Renal pelvis (tissue), 1 donor: ENCODE measurements at regions not wholly inside any gene's neighbourhood (a gene's known extent, or its start where the extent isn't known, plus 50 kb on each side); places are given as distances from the start of the nearest gene placed in this dataset.

Source experiments
- DNase-seq: peaks from one replicate; pipeline ENCODE4 v3.0.0-alpha.2; 2013

DNA sequence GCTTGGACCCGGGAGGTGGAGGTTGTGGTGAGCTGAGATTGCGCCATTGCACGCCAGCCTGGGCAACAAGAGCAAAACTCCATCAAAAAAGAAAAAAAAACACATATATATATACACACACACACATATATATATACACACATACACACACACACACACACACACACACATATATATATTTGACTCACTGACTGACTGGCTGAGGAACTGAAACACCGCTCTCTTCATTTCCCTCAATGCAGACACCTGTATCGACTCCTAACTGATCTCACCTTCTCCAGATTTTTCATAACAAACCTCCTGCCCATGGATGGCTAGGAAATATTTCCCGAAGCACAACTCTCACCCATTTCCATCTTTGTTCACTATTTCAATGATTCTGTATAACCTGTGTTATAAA, 140.7 kb upstream of the ANO3 start:
- no peak for DNase-seq

DNA sequence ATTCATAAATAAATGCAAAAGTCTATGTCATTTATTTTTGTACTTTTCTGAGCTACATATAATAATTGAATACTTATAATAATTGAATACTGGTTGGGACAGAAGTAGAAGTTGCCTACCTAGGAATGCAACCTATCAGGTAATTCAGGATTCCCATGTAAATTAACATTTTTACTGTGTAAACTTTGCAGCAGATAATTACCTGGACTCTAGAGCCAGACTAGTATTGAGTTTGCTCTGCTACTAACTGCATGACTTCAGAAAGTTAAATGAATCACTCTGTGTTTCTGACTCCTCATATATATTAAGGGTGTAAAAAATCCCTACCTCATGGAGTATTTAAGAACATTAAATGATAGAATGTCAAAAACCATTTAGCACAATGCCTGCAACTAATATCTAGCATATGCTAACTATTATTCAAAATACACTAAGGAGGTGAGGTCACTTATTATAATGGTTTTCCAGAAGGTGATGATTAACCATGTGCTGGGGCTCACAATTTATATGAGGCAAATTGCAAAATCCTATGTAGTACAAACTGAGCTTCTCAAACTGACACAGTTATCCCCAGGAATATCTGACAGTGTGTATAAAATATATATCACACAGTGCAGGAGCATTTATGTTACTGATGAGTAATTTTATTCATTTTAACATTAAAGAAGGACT, 138.1 kb upstream of the ANO3 start:
- DNase-seq: peak; percentile 69

DNA sequence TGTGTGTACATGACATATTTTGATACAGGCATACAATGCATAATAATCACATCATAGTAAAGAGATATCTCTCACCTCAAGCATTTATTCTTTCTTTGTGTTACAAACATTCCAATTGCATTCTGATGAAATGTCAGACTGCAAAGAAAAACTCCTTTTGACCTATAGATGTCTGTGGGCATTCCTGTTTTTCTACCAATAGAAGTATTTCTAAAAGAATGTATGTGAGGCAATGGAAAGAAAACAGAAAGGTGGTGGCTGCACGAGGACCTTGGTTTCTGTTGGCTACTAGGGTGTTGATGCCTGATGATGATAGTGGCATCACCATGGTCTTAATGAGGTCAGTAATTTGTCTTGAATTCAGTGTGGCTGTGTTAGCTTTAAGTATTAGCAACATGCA, 137.0 kb upstream of the ANO3 start:
- DNase-seq: no peak

DNA sequence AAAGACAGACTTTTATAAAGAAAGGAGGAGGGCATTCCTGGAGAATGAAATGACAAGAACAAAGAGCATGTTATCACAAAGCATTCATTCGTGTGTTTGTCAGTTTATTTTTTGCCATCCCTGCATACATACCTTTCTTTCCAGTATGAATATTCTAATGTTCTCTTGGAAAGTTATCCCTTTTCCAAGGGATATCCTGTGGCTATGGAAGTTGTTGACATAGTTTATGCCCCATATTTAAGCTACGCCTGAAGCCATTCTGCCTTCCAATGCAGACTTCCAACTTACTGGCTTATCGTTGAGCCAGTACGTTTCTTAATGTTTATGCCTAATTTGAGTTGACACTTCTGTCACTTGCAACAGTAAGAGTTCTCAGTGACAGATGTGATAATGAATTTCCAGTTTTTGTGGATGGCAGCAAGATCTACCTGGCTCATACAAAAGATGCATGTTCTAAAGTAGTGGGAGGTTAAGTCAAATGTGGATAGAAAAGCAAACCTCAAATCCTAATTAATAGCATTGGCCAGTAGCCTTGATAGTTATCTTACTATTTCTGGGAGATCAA, 133.3 kb upstream of the ANO3 start:
- DNase-seq: no peak

DNA sequence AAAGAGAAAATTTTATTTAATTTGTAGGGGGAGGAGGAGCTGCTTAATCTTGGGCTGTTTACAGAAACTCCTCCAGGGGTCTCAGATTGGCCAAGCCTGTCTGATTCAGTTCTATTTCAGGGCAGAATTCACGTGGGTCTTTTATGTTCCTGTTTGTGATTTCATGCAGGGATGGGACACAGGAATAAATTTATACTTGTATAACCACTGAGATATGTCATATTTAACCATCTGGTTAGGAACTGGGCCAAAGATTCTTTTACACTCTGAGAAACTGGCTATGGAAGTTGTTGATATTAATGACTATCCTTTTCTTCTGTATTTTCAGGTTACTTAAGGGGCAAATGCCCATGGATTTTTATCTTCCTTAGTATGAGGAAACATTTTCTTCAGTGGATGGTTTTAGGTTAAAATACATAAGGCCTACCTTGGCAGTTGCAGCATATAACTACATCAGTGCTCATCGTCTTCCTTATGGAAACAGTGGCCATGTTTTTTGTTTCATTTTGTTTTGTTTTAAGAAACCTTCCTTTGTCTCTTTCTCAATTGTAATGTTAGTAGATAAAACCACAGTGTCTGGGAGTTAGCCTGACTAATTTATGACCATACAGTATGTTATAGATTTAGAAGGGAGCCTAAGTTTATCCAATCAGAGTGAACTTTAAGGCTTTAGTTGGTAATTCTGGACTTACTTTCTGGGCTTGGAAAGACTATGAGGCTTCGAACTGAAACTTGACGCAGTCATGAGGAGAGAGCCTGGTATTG, 132.4 kb upstream of the ANO3 start:
- no peak for DNase-seq

DNA sequence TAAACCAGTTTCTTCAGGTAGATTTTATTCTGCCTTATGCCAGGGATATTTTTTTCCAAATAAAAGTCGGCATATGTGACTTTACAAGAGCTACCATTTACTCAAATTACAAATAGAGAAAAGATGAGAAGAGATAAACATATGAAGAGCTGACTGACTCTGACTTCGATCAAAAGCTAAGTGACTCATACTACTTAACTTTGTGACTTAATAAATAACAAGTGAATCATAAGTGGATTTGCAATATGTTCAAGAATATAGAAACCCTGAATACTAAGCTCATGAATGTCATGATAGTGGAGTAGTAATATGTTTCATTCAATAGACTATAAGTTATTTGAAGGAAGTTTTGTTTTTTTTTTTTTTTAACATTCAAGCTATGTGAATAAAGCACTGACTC, 130.5 kb upstream of the ANO3 start:
- DNase-seq: no peak

DNA sequence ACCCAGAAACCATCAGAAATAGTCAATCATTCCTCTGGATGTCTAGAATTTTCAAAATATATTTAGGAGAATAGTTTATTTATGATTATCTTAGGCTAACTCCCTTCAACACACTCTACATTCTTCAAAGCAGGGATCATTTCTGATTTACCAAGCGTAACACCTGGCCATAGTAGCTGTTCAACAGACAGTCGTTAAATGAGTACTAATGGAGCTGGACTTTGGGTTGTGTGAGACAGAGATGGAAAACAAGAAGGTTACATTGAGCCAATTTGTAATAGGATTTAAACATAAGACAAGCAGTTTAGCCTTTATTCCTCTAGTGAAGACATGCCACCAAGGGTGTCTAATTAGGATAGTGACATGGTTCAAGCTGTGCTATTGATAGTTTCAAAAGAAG, 129.2 kb upstream of the ANO3 start:
- DNase-seq: no peak

DNA sequence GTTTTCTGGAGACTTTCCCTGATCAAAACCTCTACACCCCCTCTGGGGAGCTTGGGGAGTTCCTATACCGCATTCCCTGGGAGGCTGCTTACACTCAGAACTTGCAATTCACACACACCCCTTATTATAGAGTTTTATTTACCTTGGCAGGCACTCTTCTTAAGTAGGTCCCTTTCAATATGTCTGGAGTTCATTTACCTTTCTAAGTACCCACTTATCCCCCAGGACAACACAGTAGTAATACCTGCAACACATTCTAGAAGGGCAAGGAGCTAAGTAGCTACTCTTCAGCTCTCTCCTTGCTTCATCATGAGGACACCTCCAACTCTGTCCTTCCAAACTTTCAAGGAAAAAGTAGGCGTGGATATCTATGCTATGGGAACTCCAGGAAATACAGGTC, 127.8 kb upstream of the ANO3 start:
- DNase-seq: no peak

DNA sequence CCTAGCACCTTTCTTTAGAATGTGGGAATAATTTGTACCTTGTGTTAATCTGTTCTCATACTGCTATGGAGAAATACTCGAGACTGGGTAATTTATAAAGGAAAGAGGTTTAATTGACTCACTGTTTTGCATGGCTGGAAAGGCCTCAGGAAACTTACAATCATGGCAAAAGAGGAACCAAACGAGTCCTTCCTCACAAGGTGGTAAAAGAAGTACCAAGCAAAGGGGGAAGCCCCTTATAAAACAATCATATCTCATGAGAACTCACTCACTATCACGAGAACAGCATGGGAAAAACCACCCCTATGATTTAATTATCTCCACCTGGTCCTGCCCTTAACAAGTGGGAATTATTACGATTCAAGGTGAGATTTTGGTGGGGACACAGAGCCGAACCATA, 127.1 kb upstream of the ANO3 start:
- no peak for DNase-seq

DNA sequence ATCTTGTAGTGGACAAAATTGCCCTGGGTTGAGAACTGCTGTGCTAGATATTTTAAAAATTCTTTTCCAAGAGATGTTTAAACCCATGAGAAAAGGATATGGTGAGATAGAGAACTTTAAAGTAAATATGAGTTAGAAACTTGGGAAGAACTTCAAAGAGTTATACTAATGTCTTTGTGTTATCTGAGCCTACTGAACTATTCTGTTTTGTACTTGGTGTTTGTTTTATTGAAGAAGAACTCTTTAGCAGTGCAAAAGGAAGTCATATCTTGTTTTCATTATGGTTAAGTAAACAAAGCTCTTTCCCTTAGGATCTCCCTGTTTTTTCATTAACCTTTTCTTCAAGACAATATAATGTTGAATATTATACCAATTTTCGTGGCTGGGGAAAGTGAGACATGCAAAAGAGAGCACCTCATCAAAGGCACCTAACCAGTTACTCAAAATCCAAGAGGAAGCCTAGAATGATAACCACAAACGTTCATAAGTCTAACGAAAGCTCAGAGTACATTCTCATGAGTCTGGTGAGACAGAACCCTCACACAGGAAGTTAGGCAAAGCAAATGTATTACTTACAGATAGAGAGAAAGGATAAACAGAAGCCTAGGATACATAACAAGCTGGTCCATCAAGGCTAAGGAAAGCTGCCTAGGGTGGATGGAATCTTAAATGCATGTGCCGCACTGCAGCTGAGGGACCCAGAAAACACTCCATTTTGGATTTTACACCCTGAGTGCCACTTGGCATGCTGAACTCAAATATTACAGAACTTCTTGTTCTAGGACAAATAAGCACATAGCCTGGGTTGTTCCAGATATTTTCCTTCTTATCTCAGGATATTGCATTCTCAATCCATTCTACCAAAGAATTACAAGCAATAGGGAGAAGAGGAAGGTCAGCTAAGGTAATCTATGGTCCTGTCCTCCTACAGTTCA, 112.5 kb upstream of the ANO3 start:
- no peak for DNase-seq

DNA sequence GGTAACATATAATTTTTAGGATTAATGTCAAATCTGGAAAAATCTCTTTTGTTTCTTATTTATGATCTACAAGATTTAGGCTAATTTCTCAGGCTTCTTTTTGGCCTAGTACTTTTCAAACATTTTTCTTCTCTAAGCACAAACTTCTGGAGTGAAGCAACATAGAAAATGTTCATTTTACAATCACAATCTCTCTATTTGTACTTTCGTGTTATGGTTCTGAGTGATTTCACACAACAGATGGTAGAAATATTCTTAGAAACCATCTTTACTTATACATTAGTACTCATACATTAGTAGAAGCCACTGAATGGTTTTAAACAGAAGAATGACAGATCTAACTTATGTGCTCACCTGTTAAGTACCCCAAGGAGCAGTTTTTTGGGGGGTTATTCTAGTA, 106.3 kb upstream of the ANO3 start:
- no peak for DNase-seq

DNA sequence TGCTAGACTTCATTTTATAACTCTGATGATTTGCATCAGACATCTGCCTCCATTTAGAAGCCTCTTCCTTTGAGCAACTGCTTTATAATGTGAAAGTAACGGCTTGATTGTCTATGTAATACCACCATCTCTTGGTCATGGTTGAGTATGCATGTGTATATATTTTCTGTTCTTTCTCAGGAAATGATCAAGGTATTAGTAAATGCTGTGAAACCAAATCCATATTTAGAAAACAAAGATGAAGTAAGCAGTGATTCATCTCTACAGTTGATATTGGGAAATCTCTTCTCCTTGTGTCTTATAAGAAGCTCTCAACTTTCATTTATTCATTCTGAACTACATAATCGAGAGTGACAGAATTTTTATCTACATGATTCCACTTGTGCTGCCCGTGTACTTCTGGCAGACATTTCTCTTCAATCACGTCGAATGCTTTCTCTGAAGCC, 104.6 kb upstream of the ANO3 start:
- DNase-seq: peak; percentile 20

DNA sequence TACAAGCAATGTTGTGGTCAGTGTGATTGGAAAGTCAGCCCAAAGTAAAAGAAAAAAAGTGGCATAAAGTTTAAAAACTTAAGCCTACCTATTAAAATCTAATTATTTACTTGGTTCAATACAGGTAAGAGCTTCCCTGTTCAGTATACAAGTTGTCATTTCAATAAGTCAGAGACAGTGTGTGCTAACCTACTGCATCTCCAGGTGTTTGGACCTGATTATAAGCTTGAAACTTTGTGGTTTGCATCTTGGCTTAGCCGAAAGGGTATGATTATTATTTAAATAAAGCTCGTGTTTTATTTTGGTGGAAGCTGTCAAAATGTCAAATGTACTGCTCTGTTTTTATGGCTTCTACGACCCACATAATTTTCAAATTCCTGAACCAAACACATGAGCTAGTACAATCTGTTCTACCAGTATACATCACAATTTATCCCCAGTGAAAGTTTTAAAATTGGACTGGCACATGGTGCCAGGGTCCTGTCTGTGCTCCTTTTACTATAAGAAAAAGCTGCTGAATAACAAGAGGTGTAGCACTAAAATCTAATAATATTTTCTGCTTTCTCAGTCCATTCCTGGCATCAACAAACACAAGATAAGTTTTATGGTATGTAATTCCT, 103.9 kb upstream of the ANO3 start:
- no peak for DNase-seq

DNA sequence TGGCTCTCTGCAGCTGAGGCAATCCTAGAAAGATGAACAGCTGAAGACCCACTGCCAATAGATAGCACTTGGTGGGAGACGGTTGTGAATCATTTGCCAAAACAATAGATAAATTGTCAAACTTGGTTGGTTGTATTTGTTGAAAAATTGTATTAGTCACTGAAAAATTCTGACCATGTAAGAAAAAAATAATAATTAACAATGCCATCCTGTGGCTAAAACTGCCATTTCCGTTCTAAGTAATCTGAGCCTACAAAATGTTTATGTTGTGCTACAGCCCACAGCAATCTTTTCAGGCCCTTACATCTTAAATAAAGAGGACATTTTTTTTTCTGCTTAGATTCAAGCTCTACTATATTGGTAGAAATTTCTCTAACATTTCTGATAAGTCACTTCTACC, 103.2 kb upstream of the ANO3 start:
- no peak for DNase-seq

DNA sequence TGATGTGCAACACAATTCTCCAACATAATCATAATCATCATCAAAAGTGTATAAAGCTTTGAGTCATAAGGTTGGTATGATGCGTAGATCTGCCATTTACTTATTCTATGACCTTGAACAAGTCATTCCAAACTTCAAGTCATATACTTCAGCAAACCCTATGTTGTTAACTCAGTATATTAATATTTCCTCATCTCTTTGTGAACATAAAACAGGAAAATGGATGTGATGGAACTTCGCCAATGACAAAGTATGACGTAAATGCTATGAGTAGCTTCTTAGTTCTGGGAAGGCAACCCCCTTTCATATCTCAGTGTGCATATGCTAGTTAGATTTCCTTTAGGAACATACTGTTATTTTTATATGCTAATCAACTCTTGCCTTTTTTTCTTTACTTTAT, 102.7 kb upstream of the ANO3 start:
- DNase-seq: no peak

DNA sequence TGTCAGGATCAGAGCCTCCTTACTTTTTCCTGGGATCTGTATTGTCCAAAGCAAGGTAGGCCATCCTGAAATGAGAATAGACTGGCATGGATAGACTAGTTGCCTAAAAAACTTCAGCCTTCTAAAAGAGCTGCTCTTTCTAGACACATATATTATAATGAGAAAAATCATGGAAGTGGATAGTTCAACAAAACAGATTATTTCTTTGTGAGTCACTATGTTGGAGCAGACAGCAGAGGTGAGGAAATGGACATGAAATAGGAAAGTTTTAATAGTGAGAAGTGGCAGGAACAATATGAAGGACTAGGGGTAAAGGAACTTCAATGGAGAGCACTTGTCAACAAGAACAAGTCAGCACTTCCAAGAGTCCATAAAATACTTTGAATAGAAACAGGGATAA, 101.9 kb upstream of the ANO3 start:
- no peak for DNase-seq

DNA sequence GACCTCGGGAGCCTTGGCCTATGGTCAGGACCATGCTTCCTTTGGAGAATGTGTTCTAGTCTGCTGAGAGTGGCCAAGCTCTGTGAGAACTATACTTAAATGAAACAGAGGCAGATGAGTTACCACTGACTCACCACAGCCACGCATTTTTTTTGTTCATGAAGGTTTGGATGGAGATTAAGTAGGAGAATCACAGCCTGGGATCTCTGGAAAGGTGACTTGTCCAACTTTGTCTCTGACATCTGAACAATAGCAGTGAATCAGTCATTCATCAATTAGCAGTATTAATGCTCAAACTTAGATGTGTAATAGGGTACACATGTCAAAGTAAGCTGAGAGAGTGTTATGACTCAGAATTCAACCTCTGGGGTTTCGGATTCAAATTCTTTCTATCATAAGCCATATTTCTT, 100.7 kb upstream of the ANO3 start:
- DNase-seq: no peak

DNA sequence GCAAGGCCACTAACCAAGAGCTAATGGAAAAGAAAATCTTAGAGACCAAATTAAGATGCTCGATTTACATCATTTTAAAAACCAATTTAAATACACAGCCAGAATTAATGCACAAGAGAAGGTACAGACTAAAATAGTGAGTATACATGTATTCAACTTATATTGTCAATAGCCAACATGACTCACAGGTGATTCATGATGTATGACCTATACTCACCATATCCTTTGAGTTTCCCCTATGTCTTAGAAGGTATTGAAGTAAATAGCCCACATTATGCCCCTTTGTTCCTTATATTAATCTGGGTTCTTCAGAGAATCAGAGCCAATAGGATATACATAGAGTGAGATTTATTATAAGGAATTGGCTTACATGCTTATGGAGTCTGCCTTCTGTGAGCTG, 97.5 kb upstream of the ANO3 start:
- DNase-seq: no peak

DNA sequence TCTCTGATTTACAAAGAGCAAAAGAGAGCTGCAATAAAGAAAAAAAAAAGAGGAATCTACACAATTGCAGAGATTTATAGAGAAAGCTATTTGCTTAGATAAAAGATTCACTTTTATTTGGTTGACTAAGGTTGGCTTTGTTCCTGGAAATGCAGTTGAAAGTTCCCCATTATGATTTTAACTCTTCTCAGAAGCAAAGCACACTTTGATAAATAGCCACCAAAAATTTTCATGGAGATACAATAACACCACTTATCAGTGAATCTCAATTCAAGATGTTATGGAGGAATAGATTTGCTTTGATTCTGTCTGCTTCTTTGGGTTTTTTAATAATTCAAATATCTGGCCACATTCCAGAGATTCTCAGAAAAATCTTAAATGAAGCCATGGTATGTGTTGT, 88.5 kb upstream of the ANO3 start:
- DNase-seq: no peak

DNA sequence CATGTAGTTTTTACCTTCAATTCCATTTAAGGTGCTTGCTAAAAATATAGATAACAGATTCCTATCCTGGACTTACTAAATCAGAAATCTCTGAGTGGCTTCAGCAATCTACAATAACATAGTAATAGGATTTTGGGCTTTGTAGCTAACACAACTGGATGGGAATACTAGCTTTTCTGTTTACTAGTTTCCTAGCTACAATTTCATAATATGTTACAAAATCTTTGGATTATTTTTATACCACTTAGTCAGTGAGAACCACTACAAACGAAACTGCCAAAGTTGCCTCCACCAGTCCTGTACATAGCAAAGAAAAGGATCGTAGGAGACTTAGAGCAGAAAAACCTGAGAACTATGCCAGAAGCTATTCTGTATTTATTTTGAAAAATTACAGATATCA, 87.7 kb upstream of the ANO3 start:
- DNase-seq: no peak

DNA sequence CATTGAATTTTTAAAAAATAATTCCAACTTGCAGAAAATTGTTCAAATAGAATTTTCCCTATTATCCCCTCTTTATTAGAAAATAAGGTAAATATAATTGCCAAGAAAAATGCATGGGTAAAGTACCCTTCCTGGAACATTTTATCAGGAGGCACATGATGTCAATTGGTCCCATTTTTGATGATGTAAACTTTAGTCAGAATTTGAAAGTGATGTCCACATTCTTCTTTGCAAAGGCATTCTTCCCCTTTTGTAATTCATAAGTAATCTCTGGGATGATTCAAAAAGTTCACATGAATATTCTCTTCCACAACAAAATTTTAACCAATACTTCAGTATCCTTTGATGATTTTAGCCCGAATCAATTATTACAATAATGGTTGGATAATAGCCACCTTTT, 86.9 kb upstream of the ANO3 start:
- DNase-seq: no peak

DNA sequence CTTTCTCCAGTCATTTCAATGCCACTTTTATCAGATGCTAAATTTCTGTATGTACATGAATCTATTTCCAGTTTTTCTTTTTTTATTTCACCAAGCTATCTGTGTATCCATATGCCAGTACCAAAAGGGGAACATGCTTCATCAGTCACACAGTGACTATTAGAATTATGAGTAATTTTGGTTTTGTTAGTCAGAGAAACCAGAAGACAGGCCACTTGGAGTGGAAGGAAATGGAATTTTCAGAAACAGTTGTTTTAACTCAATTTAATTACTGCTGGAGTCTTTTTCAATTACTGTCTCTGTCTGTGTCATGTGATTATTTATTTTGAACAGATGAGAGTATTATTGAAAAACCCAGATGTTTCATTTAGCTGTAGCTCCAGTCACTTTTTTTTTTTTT, 84.6 kb upstream of the ANO3 start:
- peak; percentile 2 for DNase-seq
